GM21381 (cell line): ENCODE measurements at regions not wholly inside any gene's neighbourhood (a gene's known extent, or its start where the extent isn't known, plus 50 kb on each side); places are given as distances from the start of the nearest gene placed in this dataset.
"Not testable (repeated sequence)": the region's sequence is repeated elsewhere in the genome, so short reads cannot be mapped to it uniquely, and the experiment has no call there.

Experiments used
- ATAC-seq: cut with Tn5 transposase; IDR thresholded peaks from one replicate; pipeline ENCODE4 v1.9.1; 2021; ENCODE audit warnings: mild to moderate bottlenecking, moderate library complexity; ENCODE audit not compliant: unreplicated experiment

DNA sequence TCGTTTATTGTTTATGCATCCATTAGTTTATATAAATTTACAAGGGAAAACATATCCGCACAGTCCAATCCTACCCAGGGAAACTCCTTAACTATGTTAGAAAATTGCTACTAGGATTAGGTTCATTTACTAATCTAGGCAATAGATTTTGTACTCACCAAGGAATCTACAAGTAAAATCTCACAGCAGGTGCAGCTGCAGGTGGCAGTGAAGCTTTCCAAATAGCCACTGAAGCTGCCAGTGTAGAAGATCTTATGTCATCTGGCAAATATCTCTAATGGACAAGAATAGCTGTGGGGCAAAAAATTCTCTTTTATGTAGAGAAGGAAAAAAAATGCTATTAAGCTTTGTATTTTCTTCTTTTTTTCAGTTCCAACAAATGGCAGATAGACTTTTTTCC lies 963.4 kb upstream of the ADGRL4 start:
- ATAC-seq = no peak

DNA sequence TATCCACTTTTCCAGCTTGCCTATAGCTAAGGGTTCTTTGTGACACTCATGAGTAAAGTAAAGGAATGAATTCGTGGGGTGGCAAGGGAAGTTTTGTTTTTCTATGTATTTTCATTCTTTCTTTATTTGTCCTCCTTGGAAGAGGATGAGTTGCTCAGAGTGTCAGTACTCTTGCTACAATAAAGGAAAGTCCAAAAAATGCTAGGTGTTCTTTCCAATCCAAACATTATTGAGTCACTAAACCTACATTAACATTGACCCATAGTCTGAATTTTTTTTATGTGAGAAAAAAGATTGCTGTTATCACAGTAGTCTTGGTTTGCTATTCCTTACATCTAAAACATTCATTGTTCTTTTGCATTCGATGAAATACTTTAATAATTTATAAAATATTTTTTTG lies 959.9 kb upstream of the ADGRL4 start:
- no peak for ATAC-seq

DNA sequence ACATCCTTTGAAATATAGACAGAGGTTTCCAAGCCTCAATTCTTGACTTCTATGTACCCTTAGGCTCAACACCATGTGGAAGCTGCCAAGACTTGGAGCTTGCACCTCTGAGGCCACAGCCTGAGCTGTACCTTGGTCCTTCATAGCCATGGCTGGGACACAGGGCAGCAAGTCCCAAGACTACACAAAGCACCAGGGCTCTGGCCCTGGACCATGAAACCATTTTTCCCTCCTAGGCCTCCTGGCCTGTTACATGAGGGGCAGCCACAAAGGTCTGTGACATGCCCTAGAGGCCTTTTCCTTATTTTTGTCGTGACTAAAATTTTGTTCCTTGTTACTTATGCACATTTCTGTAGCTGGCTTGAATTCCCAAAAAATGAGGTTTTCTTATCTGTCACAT lies 953.1 kb upstream of the ADGRL4 start:
- no peak for ATAC-seq

DNA sequence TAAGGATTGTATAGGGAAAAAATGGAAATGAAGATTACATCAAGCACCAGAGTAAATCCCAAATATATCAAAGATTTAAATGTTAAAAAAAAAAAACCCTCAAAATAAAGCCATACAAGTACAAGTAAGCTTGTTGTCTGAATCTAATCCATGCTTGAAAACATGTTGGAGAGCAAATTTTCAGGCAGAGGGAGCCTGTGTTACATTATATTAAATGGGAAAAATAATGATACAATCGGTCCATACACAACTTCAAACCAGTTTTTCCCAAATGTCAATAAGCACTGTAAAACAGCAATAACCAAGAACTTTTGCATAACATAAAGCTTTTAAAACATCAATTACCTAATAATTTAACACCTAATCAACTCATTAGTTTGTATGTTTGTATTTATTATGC lies 949.4 kb upstream of the ADGRL4 start:
- no peak for ATAC-seq

DNA sequence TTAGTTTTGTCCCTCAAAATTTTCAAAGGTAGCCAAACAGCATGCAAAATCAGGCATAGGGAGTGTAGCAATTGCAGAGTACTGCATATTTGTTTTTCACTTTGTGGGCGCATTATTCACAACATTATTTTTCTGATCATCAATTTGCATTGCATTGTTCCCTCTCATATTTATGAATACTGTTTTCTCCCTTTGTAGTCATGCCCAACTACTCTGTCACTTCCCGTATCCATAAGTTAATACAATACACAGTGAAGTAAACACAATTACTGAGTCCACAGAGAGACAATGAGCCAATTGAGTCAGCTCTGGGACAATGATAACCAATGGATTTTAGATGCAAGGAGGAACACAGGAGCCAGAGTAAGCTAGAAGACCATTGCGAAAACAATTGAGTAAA lies 944.0 kb upstream of the ADGRL4 start:
- no peak for ATAC-seq

DNA sequence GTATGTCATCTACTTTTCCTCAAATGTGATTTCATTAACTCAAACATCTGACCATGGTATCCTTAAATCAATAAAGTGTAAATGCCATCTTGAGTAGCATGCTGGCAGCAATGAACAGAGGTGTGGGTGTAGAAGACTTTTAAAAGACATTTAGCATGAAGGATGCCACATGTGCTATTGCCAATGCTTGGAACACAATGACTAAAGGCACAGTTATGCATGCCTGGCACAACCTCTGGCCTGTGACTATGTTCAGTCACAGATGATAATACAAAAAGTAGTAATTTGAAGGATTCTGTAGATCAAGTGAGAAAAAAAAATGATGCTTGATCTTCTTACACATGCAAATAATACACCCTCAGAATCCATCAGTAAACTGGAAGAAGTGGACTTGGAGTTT lies 938.9 kb upstream of the ADGRL4 start:
- ATAC-seq = no peak

DNA sequence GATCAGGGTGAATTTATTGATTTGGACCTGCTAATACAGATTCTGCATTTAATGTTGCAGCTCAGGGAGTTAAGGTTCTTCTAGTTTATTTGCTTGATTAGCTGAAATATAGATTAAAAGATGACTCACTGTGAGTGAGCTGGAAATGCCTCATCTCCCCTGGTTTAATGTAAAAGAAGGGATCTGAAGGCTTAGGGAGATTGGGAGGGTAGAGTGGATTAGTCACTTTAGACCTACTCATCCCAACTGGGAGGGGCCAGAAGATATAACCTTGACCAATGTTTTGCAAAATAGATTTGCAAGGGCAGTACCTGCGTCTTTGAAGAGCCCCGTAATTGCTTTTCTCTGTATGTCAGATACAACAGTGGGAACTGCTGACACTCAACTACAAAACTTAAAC lies 922.8 kb upstream of the ADGRL4 start:
- ATAC-seq = no peak

DNA sequence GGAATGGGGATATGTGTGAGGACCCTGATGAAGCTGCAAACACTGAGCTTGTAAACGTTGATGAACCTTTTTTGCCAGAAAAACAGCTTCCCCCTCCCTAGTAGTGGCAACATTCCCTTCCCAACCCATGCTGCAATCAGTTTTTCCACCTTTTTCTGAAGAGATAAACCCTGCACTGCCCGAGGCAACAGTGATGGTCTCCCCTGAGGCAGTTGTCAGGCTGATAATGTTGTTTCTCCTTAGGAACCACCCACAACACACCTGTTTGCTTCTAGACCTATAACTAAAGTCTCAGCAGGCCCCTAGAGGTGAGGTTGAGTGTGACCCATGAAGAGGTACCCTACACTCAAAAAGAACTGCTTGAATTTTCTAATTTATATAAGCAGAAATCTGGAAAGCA lies 922.4 kb upstream of the ADGRL4 start:
- ATAC-seq = no peak

DNA sequence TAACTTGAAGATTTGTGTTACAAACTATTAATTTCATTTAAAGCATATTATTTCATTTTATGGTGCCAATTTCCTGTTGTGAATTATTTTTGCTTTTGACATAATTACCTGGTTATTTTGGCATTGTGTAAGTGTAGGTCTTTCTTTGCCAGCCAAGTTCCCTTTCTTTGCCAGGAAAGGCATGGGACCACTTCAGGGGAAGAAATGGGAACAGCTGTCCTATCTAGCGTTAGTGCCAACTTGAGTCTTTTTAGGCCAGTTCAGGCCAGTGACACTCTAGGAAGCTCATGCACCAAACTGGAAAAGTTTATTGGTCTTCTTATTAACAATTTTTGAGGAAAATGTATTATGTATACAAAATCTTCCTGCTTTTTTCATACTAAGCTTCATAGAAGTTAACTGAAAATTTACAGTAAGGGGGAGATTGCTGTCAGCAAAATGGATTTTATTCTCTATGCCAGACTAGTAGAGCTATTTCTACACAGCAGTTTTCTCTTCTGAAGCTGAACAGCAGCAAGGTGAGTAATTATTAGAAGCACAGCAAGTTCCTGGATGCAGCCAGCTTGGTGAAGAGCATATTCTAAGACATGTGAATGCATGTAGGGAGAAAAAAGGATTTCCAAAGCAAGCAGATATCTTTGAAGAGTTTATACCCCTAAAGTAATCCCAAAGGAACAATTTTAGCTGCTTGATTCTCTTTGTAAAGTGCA lies 914.6 kb upstream of the ADGRL4 start:
- no peak for ATAC-seq

DNA sequence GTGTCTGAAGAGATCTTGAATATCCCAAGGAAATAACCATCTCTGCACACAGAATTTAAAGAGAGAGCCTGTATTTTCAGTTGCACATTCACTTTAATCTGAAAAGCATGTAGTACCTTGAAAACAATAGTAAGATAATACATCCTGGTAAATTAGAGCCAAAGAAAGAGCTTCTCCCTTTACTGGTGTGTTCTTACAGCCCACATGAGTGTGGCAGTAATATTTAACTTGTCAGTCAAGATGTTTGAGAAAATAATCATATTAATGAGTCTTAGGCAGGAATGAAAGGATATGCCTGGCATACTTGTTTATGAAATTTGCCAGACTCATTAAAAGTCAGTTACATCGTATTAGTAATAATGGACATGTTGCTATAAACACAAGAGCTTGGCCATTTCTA lies 908.4 kb upstream of the ADGRL4 start:
- no peak for ATAC-seq

DNA sequence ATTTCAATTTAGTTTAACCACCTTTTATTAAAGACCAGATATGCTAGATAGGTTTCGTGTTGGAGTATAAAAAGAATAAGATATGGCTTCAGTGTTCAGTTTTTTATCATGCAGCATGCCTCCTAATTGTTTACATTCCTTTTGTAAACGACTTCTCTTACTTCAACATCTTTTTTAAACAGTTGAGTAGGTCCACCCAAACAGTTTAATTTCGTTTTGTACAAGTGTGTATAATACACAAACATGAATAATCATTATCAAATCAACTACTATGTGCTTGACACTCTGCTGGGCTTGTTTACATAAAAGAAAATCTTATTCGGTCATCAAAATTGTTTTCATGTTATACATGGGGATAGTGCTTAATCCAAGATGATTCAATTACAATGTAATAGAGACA lies 906.3 kb upstream of the ADGRL4 start:
- ATAC-seq = no peak

DNA sequence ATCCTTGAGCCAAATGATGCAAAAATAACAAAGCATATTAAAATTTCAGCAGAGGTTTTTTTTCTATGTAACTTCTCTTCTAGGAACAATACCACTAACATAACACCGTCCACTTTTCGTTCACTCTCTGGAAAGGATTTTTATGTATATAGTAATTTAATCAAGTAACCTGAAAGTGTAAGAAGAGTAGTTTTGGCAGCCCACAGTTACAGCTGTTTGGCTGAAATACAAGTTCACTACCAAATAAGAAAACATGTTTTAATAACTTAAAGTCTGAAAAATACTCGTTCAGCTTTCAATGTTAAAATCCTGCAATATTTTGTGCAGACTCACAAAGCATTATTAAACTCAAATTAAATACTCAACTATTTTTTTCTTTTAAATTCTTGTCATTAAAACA lies 896.8 kb upstream of the ADGRL4 start:
- ATAC-seq = no peak

DNA sequence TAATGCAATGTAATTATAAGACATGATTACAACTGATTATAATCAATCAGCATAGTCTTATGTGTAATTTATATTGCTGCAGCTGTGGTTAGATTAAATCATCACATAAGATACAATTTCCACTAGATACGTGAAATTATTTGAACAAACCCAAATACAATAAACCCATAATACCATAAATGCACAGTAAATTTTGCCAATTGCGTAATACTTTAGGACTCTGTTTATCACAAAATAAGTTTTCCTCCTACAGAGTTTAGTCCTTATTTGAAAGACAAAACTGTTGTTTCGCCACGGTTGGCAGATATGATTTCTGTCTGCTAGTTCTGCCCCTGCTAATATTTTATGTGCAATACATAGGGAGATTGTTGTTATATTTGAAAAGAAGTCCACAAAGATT lies 895.9 kb upstream of the ADGRL4 start:
- ATAC-seq = no peak

DNA sequence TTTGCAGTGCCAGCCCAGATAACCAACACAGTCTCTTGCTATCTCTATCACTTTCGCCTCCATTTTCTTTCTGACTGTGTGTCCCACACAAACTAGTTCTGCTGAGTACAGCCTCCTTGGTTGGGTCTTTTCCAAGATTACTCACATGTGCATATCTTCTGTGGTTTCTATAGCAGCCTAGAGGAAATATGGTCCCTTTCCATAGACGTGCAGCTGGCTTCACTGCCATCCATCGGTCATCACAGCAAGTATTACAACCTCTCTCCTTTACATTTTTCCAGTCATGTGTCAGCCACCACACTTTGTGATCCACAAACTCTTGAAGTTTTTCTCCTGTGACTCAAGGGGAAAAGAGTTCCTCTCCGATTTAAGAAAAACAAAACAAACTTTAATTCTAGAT lies 893.4 kb upstream of the ADGRL4 start:
- no peak for ATAC-seq

DNA sequence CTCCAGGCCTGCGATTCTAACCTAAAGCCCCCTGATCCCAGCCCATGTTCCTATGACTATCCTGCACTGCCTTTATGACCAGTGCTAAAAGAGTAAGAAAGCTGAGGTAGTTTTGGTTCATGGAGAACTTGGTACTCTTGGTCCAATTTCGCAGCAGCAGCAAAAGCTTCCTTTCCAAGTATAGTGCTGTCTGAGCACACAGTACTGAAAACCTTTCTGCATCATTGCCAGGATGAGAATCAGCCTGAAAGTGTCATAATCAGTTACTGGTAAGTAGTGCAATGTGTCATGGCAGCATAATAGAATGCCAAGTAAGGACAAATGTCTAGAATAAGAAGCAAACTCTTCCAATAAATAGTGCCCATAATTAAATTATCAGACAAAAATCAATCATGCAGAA lies 889.6 kb upstream of the ADGRL4 start:
- no peak for ATAC-seq

DNA sequence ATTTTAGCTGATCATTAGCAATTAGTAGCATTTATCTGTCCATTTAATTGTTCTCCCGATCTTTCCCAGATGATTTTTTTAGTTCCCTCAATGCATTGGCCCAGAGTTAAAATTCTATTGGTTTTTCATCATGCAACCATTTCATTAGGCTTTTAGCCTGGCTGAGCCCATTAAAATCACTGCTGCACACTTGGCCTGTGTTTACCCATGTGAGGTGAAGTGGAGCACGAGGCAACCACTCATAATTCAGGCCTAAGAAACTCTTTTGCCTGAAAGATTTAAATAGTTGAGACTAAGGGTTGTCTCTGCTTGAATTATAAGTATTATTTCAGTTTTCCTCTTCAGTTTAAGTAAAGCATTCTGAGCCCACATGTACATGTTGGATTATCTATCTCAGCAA lies 889.0 kb upstream of the ADGRL4 start:
- no peak for ATAC-seq

DNA sequence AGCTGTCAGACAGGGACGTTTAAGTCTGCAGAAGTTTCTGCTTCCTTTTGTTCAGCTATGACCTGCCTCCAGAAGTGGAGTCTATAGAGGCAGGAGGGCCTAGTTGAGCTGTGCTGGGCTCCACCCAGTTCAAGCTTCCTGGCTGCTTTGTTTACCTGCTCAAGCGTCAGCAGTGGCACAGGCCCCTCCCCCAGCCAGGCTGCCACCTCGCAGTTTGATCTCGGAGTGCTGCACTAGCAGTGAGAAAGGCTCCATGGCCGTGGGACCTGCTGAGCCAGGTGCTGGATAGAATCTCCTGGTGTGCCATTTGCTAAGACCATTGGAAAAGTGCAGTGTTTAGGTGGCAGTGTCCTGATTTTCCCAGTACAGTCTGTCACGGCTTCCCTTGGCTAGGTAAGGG lies 887.6 kb upstream of the ADGRL4 start:
- ATAC-seq = not testable (repeated sequence)

DNA sequence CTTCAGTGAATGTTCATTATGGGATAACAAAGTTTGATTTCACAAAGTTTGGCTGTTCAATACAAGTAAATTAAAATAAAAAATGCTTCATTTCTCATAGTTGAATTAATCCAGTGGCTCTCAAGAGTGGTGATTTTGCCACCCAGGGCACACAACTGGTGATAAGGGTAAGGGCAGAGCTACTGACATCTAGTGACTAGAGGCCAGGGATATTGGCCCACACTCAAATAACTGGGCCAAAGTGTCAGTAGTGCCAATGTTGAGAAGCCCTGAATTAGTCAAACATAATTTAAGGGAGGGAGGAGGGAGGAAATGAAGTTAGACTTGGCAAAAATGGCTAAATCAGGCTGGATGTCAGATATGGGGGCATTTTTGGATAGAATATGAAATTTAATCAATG lies 880.5 kb upstream of the ADGRL4 start:
- no peak for ATAC-seq

DNA sequence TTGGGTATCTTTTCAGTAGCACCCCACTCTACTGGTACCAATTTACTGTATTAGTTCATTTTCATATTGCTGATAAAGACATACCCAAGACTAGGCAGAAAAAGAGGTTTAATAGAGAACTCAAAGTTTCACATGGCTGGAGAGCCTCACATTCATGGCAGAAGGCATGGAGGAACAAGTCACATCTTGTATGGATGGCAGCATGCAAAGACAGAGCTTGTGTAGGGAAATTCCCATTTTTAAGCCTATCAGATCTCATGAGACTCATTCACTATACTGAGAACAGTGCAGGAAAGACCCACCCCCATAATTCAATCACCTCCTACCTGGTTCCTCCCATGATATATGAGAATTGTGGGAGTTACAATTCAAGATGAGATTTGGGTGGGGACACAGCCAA lies 878.6 kb upstream of the ADGRL4 start:
- ATAC-seq = no peak

DNA sequence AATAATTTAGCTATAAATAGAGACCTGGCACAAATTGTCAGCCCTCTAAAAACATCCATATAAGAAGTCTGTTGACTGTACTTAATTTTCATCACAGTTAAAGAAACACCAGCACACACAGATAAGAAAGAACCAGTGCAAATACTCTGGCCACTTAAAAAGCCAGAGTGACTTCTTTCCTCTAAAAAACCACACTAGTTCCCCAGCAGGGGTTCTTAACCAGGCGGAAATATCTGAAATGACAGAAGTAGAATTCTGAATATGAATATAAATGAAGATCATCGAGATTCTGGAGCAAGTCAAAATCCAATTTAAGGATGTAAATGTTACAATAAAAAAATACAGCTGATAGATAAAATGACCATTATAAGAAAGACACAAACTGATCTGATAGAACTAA lies 870.6 kb upstream of the ADGRL4 start:
- ATAC-seq = no peak

DNA sequence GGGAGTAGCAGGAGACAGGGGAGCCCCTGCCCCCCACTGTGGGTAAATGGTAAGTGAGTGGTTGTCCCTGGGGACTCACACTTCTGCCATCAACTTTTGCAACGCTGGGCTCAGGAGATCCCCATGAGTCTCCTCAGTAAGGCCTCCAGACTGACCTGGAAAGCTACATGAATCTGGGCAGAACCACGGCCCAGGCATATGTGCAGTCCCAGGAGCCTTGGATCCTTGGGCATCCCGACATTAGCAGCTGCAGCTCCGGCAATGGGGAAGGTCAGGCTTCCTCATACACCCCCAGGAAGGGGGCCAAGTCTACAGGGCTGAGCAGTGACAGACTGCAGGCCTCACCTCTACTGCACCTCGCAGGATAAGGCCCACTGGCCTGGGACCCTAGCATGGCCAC lies 868.7 kb upstream of the ADGRL4 start:
- ATAC-seq = no peak

DNA sequence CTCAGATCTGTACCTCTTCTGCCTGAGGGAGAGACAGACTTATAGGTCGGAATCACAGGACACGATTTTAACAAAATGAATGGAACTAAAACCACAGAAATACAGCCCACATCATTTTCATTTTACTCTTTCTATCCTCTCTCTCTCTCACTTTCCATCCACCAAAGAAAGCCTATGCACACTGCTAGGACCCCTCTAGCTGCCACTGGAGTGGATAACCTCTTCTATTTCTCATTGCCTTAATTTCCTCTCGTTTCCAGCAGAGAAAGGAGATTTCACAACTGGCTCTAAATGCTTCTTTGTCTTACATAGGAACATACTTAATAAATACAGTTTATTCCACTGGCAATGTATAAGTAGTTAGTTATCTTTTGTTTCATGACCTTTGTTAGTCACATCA lies 867.8 kb upstream of the ADGRL4 start:
- ATAC-seq = no peak

DNA sequence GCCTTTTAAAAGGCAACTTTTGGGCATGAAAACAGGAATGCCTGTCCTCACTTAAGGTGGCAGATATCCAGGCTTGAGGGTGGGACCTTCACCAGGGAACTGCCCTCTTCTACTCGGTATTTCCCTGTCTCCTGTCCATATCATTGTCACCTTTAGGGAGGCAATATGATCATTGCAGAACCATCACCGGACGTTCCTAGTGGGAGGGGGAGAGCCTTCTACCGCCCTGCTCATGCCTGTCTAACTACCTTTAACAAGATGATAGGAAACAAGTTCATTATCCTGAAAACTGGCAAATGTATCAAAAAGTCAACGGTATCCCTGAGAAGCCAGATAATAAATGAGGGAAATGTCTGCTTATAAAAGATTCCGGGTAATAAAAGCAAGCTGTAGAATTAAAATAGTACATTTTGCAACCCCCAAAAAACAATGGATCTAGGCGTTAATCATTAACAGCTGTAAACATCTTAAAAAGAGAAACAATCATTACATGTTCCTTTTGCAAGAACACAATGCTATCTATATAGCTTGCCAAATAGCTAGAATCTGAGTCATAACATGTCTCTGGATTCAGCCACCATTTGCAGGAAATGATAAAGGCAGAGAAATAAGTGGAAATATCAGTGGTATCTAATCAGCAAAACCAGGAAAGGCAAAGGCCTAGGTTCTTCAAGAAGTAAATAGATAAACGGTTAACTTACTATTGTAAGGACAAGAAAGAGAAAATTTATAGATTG lies 852.9 kb upstream of the ADGRL4 start:
- no peak for ATAC-seq
